ENCODE measurements at regions not wholly inside any gene's neighbourhood (a gene's known extent, or its start where the extent isn't known, plus 50 kb on each side); places are given as distances from the start of the nearest gene placed in this dataset.
A peak's percentile ranks its signal among the peaks of the same experiment; 100 is the strongest.

- H3K4me3 ChIP-seq (ENCODE audit: low read depth, low read length): no peak overlapping the region
- in situ Hi-C loops (cut with HindIII; ENCODE audit: low sequenced_read_pairs): no loop called here
- TF ChIP-seq CTCF (IDR thresholded peaks at IDR 0.05; ENCODE audit: low read depth, low read length): no peak
- DNase-seq (ENCODE audit: low read depth, low spot score): no peak
Measured at GRCh38 chr13:91166714-91167511, 180.6 kb upstream of the MIR17HG start.

GRCh38 chr13:91167706-91168385 lies 179.6 kb upstream of the MIR17HG start:
- in situ Hi-C loops (cut with HindIII; ENCODE audit: low sequenced_read_pairs): no loop called here
- no peak overlapping the region for H3K4me3 ChIP-seq (ENCODE audit: low read depth, low read length)
- DNase-seq (ENCODE audit: low read depth, low spot score): no peak
- no peak for TF ChIP-seq CTCF (IDR thresholded peaks at IDR 0.05; ENCODE audit: low read depth, low read length)

GRCh38 chr13:91168386-91168711 lies 179.1 kb upstream of the MIR17HG start:
- H3K4me3 ChIP-seq (ENCODE audit: low read depth, low read length): no peak overlapping the region
- TF ChIP-seq CTCF (IDR thresholded peaks at IDR 0.05; ENCODE audit: low read depth, low read length): no peak
- DNase-seq (ENCODE audit: low read depth, low spot score): no peak
- in situ Hi-C loops (cut with HindIII; ENCODE audit: low sequenced_read_pairs): no loop called here

GRCh38 chr13:91169321-91170050 lies 178.0 kb upstream of the MIR17HG start:
- in situ Hi-C loops (cut with HindIII; ENCODE audit: low sequenced_read_pairs): no loop called here
- no peak for TF ChIP-seq CTCF (IDR thresholded peaks at IDR 0.05; ENCODE audit: low read depth, low read length)
- no peak overlapping the region for H3K4me3 ChIP-seq (ENCODE audit: low read depth, low read length)
- no peak for DNase-seq (ENCODE audit: low read depth, low spot score)

- no peak for TF ChIP-seq CTCF (IDR thresholded peaks at IDR 0.05; ENCODE audit: low read depth, low read length)
- H3K4me3 ChIP-seq (ENCODE audit: low read depth, low read length): no peak overlapping the region
- DNase-seq (ENCODE audit: low read depth, low spot score): no peak
- in situ Hi-C loops (cut with HindIII; ENCODE audit: low sequenced_read_pairs): no loop called here
Measured at GRCh38 chr13:91172160-91172559, 175.3 kb upstream of the MIR17HG start.

GRCh38 chr13:91174886-91175501 lies 172.5 kb upstream of the MIR17HG start:
- no peak for TF ChIP-seq CTCF (IDR thresholded peaks at IDR 0.05; ENCODE audit: low read depth, low read length)
- H3K4me3 ChIP-seq (ENCODE audit: low read depth, low read length): peak overlapping the region; percentile 36
- DNase-seq (ENCODE audit: low read depth, low spot score): no peak
- in situ Hi-C loops (cut with HindIII; ENCODE audit: low sequenced_read_pairs): no loop called here

All from astrocyte of the spinal cord (primary cell).